HG03066 (cell line): ENCODE measurements at regions not wholly inside any gene's neighbourhood (a gene's known extent, or its start where the extent isn't known, plus 50 kb on each side); places are given as distances from the start of the nearest gene placed in this dataset.
"Not testable (repeated sequence)": the region's sequence is repeated elsewhere in the genome, so short reads cannot be mapped to it uniquely, and the experiment has no call there.

Experiments
- ATAC-seq: cut with Tn5 transposase; IDR thresholded peaks from one replicate; pipeline ENCODE4 v1.9.1; 2021; ENCODE audit warnings: low read depth; ENCODE audit not compliant: unreplicated experiment

DNA sequence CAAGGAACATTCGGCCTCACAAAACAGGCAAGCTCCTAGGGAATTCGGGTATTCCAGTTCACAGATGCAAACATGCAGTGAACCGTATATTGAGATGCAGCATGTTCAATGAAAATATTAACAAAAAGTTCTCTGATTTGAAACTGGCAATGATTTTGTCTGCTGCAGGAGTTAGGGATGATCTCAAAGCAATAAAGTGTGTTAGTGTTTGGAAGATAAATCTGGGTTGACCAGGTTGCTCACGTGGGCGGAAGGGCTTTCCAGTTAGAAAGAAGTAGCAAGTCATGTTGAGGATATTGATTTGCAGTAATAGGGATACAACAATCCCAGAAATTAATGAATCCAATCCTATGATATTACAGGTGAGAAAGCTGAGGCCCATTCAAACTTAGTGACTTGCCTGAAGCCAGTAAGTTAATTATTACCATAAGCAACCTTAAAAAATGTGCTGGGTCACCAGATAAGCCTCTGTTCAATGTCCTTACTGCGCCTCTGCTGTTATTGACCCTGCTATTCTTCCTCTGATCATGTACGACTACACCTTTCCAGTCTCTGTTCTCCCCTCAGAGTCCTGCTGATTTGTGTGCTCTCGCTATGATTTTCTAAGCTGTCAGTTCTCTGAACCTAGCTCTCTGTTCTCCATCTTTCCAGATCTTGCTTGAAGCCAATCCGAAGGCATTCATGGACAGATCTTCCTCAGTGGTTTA lies 370.8 kb downstream of the DSEL start:
- ATAC-seq: no peak

DNA sequence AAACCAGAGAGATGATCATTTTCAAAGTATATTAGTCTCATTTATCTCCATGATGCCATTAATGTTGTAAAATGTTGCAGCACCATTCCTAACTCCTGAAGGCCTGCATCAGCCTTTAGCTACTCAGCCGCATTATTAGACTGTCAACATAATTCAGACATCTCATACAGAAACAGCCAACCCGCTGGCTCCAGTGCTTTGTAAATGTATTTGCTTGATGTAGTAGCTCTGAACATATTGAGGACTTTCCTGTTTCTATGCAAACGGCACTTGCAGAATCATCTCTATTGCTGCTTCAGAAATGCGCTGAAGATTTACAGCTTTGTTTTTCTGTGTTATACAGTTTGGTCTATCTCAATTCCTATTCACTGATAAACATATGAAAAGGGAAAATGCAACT lies 372.2 kb downstream of the DSEL start:
- no peak for ATAC-seq

DNA sequence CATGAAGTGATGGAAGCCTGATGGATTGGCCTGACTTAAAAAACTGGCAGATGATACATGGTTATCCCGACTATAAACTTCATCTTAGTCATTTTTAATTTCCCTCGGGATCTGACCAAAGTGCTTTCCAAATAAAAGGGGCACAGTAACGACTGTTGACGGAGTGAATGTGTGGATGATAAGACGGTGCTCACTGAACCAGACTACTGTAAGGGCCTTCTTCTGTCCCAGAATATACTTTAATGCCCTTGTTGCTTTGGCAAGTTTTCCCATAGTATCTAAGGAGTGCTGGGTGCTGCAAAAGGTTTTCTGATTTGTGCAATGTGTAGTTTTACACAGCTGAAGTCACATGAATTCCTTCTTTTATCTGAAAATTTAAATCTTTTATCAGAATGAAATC lies 373.5 kb downstream of the DSEL start:
- ATAC-seq: no peak

DNA sequence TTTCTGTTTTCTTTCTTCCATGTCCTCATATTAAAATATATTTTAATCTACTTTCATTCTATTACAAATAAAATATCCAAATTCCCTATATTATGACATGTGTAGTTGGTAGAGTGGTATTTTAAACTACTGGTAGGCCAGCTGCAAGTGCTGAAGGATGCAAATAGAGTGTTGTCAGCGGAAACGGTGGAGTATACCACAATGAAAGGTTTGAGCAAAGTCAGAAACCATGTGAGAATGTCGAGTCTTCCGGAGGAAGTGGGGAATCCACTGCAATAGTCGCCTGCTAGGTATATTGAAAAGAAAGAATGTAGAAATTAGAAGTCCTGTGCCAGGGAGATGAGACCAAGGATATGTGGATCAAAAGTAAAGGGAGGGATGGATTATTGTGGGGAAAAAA lies 373.9 kb downstream of the DSEL start:
- no peak for ATAC-seq

DNA sequence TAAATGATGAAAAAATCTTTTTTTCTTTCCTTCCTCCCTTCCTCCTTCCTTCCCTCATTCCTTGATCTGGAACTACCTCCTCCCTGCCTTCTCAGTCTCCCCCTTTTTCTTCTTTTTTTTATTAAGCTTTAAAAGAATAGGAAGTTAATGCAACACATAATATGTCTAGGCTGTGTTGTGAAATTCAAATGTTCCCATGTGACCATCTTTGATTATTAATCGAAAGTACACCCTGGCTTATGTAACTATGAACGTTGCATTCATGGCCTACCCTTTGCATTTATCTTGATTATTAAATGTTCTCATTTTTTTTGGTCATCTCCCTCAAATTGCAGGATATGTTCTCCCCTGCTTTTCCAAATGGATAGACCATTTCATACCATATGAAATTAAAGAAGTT lies 376.0 kb downstream of the DSEL start:
- no peak for ATAC-seq

DNA sequence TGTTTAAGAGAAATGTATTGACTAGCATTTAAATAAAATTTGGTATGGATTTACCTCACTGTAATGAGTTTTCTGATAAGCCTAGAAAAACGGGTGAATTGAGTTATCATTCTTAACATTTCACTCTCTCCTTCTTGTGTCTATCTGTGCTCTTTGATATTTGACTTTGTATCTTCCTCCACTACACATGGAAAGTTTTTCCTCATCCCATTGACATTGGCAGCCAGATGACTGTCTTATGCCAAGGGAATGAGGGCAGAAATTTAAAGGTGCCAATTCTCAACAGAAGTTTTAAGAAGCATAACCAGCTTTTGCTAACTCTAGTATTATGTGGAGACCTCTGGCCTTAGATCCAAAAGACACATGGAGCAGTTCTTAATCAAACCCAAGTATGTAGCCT lies 376.6 kb downstream of the DSEL start:
- no peak for ATAC-seq

DNA sequence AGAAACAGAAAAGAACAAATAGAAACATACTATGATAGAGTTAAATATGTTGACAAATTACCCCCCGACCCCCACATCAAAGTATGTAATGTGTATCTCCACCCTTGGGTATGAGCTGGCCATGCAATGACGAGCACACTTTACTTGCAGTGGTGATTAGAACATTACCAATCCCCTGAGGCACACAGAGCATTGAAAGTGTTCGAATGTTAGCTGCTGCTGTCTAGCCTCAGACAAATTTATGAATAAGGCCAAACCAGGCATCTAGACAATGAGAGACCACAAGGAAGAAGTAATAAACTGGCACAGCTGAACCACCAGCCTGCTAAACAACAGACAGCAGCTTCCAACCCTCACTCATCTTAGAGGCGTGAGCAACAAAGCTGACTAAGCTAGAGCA lies 380.5 kb downstream of the DSEL start:
- ATAC-seq: no peak

DNA sequence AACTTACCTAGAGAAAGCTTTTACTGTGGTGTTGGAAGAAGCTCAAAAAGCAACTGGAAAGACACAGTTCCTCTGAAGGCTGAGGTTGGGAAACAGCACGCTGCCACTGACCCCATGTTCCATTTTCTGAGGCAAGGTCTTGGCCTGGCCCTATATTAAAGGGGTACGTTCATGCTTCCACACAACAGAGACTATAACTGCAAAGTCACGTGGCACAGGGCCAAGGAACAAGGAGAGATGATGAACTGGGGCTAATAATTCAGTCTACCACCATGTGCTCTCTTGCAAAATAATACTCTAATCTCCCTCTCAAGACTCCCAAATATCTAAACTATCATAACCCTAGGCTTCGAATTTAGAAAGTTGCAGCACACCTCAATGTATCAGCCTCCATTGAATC lies 381.6 kb downstream of the DSEL start:
- no peak for ATAC-seq

DNA sequence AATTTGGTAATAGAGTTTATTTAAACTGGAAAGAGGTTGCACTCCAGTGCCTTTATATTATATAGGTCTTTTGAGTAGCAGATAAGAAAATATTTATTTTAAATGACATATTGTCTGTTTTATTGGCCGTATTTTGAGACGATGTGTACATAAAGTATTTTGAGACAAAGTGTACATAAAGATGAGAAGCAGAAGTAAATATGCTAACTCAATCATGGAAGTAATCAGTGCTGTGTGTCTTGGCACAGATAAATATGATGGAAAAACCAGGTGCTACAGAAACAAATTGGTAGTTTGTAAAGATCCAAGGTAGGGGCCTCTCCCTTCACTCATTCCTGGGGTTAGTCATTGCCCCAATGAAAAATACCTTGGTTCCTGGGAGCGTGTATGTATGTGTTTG lies 382.9 kb downstream of the DSEL start:
- no peak for ATAC-seq

DNA sequence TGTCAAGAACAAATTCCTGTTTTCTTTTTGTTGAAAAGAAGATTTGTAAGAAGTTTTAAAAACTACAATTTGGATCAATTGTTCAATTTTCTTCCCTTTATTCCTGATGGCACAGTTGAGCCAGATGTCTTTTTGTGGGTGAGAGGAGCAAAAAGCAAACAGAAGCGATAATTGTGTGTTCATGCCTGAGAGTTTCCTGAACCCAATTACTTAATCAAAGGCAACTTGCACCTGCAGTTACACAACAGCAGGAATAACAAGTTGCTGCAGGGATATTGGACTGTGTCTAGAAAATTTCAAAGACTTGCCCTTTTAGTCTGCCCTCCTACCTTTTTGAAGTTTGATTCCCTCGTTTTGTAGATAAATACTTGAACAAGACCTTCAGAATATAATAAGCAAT lies 383.6 kb downstream of the DSEL start:
- ATAC-seq: no peak

DNA sequence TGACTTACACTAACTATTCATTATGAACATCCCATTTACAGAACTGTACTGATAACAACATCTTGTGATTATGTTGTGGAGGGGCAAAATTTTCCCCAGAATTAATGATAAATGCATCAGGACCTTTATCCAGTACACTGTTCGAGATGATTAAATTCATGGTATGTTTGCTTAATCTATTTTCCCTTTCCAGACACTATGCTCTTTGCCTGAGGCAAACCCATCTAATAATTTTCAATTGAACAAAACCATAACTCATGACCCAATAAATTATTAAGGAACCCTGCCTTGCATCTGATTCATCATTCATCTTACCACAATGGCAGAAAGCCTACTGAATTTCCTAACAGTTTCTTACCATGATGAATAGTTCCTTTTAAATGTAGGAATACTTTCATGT lies 385.0 kb downstream of the DSEL start:
- ATAC-seq: no peak

DNA sequence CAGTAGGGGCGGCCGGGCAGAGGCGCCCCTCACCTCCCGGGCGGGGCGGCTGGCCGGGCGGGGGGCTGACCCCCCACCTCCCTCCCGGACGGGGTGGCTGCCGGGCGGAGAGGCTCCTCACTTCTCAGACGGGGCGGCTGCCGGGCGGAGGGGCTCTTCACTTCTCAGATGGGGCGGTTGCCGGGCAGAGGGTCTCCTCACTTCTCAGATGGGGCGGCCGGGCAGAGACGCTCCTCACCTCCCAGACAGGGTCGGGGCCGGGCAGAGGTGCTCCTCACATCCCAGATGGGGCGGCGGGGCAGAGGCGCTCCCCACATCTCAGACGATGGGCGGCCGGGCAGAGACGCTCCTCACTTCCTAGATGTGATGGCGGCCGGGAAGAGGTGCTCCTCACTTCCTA lies 389.8 kb downstream of the DSEL start:
- not testable (repeated sequence) for ATAC-seq

DNA sequence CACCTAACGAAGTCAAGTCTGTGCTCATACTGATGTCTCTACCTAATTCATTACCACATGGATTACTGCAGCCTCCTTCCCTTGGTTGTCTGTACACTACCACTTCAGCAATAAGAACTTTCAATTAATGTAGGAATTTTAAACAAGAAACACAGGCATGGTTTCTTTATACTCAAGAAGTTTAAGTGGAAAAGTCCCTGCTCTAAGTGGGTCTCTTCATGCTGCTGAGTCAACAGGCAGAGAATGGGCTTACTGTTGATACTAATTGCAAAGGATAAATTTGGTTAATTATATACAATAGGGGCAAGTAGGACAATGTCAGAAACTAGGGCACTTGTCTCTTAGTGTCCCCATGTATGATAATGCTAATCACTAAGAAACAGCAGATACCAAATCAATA lies 392.6 kb downstream of the DSEL start:
- no peak for ATAC-seq

DNA sequence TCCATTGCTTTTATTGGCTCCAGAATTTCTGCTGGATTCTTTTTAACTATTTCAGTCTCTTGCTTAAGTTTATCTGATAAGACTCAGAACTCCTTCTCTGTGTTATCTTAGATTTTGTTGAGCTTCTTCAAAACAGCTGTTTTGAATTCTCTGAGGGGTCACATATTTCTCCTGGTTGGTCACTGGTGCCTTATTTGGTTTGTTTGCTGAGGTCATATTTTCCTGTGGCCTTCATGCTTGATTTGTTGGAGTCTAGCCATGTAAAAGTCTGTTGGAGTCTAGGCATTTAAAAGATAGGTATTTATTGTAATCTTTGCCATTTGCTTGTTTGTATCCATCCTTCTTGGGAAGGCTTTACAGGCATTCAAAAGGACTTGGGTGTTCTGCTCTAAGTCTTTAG lies 398.7 kb downstream of the DSEL start:
- ATAC-seq: no peak

DNA sequence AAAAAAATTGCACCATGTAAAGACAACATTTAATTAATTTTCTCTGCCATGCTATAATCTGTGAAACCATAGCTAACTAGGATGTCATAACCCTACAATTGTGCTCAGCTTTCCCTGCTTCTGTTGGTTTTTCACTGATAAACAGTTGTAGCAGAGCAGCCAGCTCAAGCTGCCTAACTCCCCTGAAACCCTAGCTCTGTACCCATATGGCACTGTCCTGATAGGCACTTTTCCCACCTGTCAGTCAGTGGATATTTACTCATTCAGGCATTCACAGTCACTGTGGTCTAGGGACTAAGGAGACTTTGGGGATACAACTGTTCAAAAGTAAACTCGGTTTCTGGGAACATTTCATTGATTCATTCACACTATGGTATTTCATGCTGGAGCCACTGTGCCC lies 407.0 kb downstream of the DSEL start:
- no peak for ATAC-seq

DNA sequence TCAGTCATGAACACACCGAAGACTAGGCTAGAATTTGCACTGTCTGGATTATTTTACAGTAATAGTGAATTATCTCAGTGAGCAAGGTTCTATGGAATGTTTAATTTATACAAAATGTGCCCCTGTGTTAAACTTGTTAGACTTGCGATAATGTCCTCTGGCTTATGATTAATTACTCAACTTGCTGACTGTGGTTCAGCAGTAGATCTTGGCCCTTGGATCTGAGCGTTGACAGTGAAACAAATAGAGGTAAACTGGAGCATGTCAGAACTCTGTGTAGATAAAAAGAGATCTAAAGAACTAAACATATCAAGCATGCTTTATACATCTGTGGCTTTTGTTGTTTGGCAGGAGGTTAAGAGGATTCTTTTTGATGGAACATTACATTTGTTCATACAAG lies 407.6 kb downstream of the DSEL start:
- no peak for ATAC-seq

DNA sequence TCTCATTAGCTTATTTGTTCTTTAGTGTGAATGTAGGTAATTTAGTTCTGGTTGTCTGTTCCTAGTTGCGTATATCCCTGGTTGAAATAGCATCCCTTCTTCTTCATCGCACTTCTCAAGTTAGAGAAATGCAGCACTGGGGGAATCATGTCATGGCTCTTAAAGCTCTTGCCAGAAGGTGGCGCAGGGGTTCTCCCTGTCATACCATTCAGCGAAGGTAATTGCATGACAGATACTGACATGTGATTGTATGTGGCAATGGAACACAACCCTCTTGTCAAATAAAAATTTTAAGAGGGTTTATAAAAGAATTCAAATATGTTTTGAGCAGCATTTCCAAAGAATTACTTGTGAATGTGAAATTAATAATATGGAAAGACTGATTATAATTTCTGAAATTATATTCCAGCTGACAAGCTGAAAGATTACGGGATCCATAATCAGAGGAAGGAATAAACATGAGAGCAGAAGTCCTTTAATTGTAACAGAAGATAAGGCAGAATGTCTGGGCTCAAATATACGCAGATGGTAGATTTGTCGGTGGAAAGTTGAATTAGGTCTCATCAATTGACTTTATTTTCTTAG lies 411.7 kb downstream of the DSEL start:
- peak; percentile 83 for ATAC-seq

DNA sequence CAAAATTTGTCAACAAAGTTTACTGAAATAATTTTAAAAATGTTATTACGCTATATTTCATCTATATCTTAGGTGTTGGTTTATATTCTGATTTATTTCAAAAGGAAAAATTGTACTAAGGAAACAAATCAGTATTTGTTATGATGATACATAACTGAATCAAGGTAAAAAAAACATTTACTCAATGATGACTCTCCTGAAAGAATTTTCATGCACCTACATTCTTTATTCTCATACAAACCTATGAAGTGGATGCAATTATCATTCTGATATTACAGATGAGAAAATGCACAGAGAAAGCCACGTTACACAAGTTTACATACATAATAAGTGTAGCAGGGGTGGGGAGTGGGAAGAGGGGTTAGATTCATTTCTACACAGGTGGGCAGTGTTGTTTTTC lies 422.4 kb downstream of the DSEL start:
- no peak for ATAC-seq

DNA sequence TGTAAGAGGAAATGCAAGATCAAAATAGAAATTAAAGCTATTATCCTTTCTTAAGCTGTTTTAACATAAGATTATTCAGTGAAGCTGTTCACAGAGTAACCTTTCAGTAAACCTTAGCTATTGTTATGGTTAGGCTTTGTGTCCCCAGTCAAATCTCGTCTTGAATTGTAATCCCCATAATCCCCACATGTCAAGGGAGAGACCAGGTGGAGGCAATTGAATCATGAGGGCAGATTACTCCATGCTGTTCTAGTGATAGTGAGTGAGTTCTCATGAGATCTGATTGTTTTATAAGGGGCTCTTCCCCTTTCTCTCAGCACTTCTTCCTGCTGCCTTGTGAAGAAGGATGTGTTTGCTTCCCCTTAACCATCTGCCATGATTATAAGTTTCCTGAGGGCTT lies 424.4 kb downstream of the DSEL start:
- ATAC-seq: no peak

DNA sequence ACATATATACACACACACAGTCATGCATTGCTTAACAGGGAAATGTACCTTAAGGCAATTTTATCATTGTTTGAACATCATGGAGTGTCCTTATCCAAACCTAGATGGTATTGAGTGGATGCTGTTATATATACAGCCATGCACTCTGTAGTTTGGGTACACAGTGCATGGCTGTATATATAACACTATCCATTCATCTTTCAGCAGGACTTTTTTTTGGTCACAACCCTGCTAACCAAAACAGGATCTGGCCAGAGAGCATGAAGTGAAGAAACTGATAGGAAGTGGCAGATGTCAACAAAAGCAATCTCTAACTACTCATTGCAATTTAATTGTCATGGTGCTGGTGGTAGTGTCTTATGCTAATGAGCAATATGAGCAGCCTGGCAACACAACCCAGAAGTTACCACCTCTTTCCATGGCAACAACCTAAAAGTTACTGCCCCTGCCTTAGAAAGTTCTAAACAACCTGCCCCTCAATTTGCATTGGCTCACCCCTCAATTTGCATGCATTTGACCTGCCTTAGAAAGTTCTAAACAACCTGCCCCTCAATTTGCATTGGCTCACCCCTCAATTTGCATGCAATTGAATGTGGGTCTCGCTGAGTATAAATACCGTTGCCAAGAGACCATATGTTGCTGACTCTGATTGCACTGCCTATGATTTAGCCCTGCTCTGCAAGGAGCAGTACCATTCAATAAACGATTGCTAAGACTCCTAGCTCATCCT lies 434.9 kb downstream of the DSEL start:
- ATAC-seq: no peak

DNA sequence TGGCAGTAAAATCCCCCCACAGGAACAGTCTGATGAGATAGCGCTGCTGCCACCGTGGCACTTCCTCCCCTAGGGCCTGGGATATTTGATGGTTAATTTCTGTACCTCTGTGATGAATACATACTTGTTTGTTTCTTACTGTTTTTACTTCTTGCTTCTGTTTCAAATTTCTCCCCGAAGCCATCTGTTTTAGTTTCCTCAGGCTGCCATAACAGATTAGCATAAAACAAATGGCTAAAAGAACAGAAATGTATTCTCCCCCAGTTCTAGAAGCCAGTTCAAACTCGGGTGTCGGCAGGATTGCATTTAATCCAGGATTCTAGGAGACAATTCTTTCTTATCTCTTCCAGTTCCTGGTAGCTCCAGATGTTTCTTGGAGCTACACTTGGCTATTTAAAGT lies 435.9 kb downstream of the DSEL start:
- ATAC-seq: no peak

DNA sequence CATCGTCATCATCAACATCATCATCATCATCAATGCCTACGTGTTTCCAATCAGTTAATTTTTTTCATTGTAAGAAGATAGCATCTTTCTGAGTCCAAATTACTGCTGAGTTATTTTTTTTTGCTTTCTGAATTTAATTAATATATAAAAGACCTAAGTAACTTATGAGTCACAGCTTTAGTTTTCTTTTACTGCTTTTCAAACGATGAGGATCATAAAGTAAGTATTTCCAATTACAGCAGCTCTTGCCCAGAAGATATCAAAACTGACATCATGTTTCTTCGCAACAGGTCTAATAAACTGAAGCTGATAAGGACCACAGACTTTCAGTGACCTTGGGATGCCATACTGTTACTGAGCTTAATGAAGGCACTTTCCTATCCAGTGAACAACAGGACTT lies 442.2 kb downstream of the DSEL start:
- ATAC-seq: no peak
